ENCODE measurements at regions not wholly inside any gene's neighbourhood (a gene's known extent, or its start where the extent isn't known, plus 50 kb on each side); places are given as distances from the start of the nearest gene placed in this dataset.
A peak's percentile ranks its signal among the peaks of the same experiment; 100 is the strongest.

DNA sequence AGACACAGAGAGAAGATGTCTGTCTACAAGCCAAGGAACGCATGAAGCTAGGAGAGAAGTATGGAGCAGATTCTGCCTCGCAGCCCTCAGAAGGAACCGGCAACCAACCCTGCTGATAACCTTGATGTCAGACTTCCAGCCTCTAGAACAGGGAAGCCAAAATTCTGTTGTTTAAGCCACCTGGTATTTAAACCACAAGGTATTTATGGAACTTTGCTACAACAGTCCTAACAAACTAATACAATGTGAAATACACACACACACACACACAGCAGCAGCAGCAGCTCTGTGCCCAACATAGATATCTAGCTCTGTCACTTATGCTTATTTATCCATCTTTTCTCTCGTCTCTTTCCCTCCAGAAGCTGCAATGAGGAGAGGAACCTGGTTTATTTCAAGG is 400.0 kb downstream of the ETS1 start:
- in situ Hi-C loops (cut with MboI; ENCODE audit: low pct_unique_long_range_greater_than_20kb, low sequenced_read_pairs): loop anchor here (25.0 kb wide), 2 partner anchors 450 to 650 kb away; no protein-coding TSS in a partner anchor
- DNase-seq: no peak

GRCh38 chr11:128184981-128185380 is 402.4 kb downstream of the ETS1 start:
- DNase-seq: no peak
- in situ Hi-C loops (cut with MboI; ENCODE audit: low pct_unique_long_range_greater_than_20kb, low sequenced_read_pairs): loop anchor here (25.0 kb wide), 2 partner anchors 452 to 652 kb away; no protein-coding TSS in a partner anchor

GRCh38 chr11:128182844-128183243 is 404.5 kb downstream of the ETS1 start:
- in situ Hi-C loops (cut with MboI; ENCODE audit: low pct_unique_long_range_greater_than_20kb, low sequenced_read_pairs): loop anchor here (25.0 kb wide), 2 partner anchors 454 to 654 kb away; no protein-coding TSS in a partner anchor

DNA sequence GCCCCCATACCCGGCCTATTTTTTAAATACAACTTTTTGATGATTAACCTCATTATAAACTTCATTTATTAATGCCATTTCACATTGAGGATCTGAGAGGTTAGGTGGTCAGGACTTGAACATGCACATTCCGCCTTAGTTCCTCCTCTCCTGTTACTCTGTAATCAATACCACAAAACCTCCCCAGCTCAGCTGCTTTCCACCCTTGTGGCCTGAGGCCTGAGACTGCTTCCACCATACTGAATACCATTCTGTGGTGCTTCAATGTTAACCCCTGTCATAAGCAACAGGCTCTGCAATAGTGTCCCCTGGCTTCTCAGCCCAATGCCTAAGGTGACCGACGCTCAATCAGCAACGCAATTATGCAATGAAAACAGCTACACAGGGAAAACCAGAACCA is 405.4 kb downstream of the ETS1 start:
- DNase-seq: no peak
- in situ Hi-C loops (cut with MboI; ENCODE audit: low pct_unique_long_range_greater_than_20kb, low sequenced_read_pairs): loop anchor here (25.0 kb wide), 2 partner anchors 455 to 655 kb away; no protein-coding TSS in a partner anchor

More at GRCh38 chr11:128182844-128183243, 404.5 kb downstream of the ETS1 start:
- DNase-seq: no peak

DNA sequence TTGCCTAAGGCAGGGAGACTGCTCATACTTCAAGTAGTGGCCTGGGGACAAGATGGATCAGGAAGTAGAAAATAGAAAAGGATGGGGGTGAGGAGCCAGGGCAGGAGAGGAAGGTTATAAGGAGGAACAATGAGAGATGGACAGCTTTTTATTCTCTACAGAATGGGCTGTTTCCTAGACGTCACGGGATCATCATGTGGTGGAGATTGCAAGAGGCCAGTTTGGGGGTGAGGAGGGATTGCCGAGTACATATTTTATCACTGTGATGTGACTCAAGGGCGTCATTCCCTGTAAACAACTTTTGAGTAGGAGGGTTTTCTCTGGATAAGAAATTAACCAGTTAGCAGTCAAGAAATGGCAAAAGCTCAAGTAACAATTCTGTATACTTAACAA is 406.3 kb downstream of the ETS1 start:
- DNase-seq: no peak
- in situ Hi-C loops (cut with MboI; ENCODE audit: low pct_unique_long_range_greater_than_20kb, low sequenced_read_pairs): loop anchor here (25.0 kb wide), 2 partner anchors 456 to 656 kb away; no protein-coding TSS in a partner anchor

DNA sequence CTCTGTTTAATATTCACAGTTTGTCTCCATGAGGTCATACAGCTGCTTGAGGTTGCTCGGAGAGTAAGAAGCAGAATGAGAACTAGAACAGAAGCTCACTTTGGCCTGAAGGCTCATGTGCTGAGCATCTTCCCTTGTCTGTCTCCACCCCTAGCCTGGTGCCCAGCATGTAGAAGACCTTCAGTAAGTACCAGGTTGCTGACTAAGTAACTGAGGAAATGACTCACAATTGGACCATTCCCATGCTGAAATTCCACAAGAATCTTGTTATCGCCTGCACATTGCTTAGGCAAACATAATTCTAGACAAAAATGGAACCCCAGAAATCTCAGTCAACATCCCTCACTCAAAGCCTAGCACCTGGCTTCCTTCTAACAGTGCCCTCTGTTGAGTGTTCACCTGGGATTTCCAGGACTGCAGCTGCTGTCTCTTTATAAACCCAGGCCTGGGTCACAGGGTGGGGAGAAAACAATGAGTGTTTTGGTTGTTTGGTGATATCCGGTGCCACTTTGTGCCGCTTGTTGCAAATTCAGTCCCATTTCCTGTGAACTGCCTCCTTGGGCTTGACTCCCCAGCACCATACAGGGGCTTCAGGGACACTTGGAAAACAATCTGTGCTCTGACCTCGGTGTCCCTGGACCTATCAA is 406.8 kb downstream of the ETS1 start:
- no peak for DNase-seq
- in situ Hi-C loops (cut with MboI; ENCODE audit: low pct_unique_long_range_greater_than_20kb, low sequenced_read_pairs): loop anchor here (25.0 kb wide), 2 partner anchors 457 to 657 kb away; no protein-coding TSS in a partner anchor

DNA sequence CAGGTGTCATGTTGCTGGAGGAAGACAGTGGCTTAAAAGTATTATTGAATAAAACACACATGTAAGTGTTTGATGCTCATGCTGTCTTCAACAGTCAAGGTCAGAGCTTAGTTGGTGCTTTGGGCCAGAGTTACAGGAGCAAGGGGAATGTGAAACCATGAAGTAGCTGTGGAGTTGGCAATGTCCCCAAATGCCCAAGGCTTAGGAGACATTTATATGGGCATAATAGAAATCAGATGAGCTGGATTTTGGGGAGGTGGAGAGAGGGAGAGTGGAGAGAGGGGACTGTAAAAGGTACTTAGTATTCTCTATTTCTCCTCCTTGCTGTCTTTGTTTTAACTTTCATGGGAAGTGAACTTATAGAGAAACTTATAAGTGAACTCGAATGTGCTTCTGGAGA is 407.8 kb downstream of the ETS1 start:
- no peak for DNase-seq
- in situ Hi-C loops (cut with MboI; ENCODE audit: low pct_unique_long_range_greater_than_20kb, low sequenced_read_pairs): loop anchor here (25.0 kb wide), 2 partner anchors 458 to 658 kb away; no protein-coding TSS in a partner anchor

DNA sequence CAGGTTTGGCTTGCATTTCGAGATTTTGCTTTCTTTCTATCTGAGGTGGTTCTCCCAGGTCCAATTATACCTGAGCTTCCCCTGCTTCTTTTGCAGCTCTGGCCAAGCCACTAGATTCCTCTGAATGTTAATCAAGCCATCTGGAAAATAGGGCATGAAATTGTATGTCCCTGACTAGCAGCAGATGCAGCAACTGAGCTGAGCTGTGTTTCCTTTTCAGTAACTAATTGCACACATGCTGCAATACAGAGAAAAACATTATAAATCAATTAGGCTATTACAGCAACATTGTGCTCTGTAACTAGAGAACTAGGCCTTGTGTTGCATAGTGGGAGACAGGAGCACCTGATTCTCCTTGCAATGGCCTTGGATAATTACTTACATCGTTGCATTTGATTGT is 408.3 kb downstream of the ETS1 start:
- DNase-seq: no peak
- in situ Hi-C loops (cut with MboI; ENCODE audit: low pct_unique_long_range_greater_than_20kb, low sequenced_read_pairs): loop anchor here (25.0 kb wide), 2 partner anchors 458 to 658 kb away; no protein-coding TSS in a partner anchor

GRCh38 chr11:128174465-128175291 is 412.7 kb downstream of the ETS1 start:
- in situ Hi-C loops (cut with MboI; ENCODE audit: low pct_unique_long_range_greater_than_20kb, low sequenced_read_pairs): loop anchor here (25.0 kb wide), 2 partner anchors 463 to 663 kb away; no protein-coding TSS in a partner anchor
- no peak for DNase-seq

DNA sequence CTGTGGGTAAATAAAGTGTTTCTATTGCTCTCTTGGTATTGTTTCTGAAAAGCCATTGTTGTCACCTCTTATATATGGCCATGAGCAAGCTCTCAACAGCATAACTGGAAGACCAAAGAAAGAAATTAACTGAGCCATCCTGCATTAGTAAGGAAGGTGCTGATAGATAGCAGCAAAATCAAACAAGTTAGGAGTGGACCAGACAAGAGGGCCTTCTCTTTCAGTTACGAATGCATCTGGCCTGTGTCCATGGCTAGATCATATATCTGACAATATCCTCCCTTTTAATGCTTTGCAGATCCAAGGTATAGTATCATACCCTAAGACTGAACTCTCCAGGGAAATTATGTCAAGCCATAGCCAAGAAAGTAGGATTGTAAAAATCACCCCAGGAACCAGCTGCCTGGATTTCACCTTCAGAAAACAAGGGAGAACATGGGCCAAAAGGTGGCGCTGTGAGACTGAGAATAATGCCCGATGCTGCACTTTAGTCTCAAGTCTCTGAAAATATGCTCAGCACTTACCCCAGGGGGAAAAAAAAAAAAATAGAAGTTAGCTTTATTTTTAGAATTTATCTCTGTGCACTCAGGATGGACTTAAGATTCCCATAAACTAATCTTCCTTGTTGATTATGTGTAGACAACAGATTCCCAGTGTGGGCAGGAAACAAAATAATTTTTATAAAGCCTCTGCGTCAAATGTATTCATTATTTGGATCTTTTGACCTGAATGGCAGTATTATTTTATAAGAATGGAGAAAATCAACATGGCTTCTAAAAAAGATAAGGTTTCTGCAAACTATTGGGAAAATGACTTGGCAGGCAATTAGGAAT is 415.1 kb downstream of the ETS1 start:
- DNase-seq: peak; percentile 71
- in situ Hi-C loops (cut with MboI; ENCODE audit: low pct_unique_long_range_greater_than_20kb, low sequenced_read_pairs): no loop called here

DNA sequence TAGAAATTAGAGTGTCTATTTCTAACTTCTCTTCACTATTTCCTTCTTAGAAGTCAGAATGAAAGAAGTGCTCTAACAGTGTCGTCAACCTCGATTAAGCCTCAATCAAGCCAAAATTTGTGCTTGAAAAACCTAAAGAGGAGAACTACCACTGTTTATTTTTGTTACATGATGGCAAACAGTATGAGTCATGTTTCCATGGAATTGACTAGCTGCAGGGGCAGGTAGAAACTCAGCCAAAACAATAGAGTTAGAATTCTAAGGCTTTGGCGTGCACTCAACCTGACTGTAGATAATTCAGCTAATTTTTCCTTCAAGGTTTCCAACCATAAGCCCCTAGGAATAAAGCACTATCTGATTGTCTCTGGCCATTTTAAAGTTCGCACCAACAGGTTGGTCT is 415.9 kb downstream of the ETS1 start:
- in situ Hi-C loops (cut with MboI; ENCODE audit: low pct_unique_long_range_greater_than_20kb, low sequenced_read_pairs): no loop called here
- DNase-seq: no peak

DNA sequence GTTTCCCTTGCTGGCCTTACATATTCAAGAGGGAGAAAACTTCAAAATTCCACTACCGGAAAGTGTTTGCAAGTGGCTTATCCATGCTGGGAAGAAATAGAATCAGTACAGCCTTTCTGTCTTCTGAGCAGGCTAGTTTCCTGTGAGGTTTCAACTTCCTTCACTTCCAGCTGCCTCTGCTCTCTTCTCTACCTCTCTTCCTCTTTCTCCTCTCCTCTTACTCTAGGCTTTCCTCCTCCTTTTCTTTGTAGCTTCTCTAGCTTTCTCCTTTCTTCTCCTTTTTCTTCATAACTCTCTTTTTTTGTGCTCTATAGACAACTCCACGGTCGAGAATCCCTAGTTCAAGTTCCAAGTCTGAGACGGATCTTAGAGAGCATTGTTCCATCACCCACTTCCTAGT is 421.8 kb downstream of the ETS1 start:
- in situ Hi-C loops (cut with MboI; ENCODE audit: low pct_unique_long_range_greater_than_20kb, low sequenced_read_pairs): no loop called here

DNA sequence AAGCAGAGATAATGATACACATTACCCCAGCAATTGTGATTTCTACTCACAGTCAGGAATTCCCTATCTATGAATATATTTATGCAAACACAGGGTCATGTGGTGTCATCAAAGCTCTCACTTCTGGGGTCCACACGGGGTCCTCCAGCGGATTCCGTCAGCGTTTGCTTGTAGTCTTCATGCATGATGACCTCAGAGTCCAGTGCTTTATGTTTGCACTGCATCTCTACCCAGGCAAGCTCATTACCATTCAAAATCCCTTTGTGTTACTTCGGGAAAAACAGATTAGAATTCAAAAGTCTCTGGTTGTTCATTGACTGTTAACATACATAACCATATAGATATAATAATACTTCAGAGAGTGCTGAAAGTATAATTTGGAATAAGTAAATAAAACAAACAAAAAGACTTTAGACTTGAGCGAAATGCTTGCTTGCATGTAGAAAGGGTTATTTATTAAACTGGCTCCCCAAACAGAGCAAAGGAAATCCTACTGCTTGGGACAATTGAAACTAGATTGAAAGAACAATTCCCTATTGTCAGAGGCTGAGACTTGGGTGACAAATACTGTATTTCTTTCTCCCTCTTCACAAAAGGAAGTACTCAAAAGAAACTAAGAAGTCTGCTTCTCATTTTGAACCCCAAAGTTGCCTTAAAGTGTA is 423.1 kb downstream of the ETS1 start:
- DNase-seq: no peak
- in situ Hi-C loops (cut with MboI; ENCODE audit: low pct_unique_long_range_greater_than_20kb, low sequenced_read_pairs): no loop called here

More for the DNA sequence above, 421.8 kb downstream of the ETS1 start:
- DNase-seq: peak; percentile 7

- in situ Hi-C loops (cut with MboI; ENCODE audit: low pct_unique_long_range_greater_than_20kb, low sequenced_read_pairs): no loop called here
These were observed 425.4 kb downstream of the ETS1 start for GRCh38 chr11:128161994-128162393.

GRCh38 chr11:128161436-128161835 is 425.9 kb downstream of the ETS1 start:
- DNase-seq: no peak
- in situ Hi-C loops (cut with MboI; ENCODE audit: low pct_unique_long_range_greater_than_20kb, low sequenced_read_pairs): no loop called here

More at GRCh38 chr11:128161994-128162393, 425.4 kb downstream of the ETS1 start:
- DNase-seq: no peak

DNA sequence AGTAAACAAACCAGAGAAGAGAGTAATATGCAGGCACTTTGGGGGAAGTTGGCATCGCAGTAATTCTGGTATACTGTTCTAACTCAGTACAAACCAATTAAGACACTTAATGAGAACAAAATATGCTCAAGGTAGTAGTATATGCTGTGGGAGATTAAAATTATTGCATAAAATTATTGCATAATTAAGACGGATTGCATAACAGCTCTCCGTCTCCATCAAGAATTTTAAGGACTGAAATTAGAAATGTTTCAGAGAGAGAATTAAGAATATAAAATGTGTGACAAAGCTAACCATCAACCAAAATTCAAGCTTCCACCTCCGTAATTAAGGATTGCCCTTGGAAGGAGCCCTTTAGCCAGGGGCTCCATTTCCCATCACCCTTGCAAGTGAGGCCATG is 428.5 kb downstream of the ETS1 start:
- in situ Hi-C loops (cut with MboI; ENCODE audit: low pct_unique_long_range_greater_than_20kb, low sequenced_read_pairs): no loop called here
- DNase-seq: no peak

- DNase-seq: peak; percentile 83
- in situ Hi-C loops (cut with MboI; ENCODE audit: low pct_unique_long_range_greater_than_20kb, low sequenced_read_pairs): no loop called here
These were observed 429.7 kb downstream of the ETS1 start for GRCh38 chr11:128157423-128158298.

DNA sequence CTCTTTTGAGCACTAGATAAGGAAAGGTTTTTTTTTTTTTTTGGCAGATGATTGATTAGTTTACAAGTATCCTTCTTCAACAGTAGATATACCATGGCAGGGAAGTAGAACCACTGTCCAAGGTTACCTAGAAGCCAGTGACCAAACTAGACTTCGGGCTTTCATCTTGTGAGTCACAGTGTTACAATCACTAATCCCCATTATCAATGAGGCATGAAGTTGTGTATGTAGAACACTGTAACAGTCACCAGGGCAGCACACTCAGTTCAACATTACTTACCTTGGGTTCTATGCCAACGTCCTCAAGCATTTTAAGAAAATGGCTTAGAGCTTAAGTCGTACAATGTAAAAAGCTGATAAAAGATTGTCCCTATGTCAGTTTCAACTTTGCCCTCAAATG is 430.9 kb downstream of the ETS1 start:
- in situ Hi-C loops (cut with MboI; ENCODE audit: low pct_unique_long_range_greater_than_20kb, low sequenced_read_pairs): no loop called here
- no peak for DNase-seq

All from KBM-7 (cell line).